ENCODE measurements at regions not wholly inside any gene's neighbourhood (a gene's known extent, or its start where the extent isn't known, plus 50 kb on each side); places are given as distances from the start of the nearest gene placed in this dataset.

DNA sequence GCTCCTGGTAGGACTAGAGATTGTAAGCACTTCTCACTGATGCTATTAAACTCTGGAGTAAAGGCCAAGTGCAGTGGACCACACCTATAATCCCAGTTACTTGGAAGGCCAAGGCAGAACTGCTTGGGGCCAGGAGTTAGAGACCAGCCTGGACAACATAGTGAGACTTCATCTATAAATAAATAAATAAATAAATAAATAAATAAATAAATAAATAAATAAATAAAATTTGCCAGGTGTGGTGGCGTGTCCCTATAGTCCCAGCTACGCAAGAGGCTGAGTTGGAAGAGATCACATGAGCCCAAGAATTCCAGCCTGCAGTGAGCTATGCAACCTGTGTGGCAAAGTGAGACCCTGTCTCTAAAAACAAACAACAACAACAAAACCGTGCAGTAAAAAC is 1475.7 kb downstream of the REEP3 start:
- H3K4me3 ChIP-seq (ENCODE audit: low read depth, low read length), result no peak overlapping the region

GRCh38 chr10:65010845-65011244 is 1489.6 kb downstream of the REEP3 start:
- no peak for TF ChIP-seq CTCF (IDR thresholded peaks at IDR 0.05; ENCODE audit: borderline replicate concordance, insufficient read depth, low read depth, low read length)
- no peak overlapping the region for H3K4me3 ChIP-seq (ENCODE audit: low read depth, low read length)

More for the DNA sequence above, 1475.7 kb downstream of the REEP3 start:
- no peak for TF ChIP-seq CTCF (IDR thresholded peaks at IDR 0.05; ENCODE audit: borderline replicate concordance, insufficient read depth, low read depth, low read length)

GRCh38 chr10:65017523-65017922 is 1496.3 kb downstream of the REEP3 start:
- no peak overlapping the region for H3K4me3 ChIP-seq (ENCODE audit: low read depth, low read length)
- no peak for TF ChIP-seq CTCF (IDR thresholded peaks at IDR 0.05; ENCODE audit: borderline replicate concordance, insufficient read depth, low read depth, low read length)

DNA sequence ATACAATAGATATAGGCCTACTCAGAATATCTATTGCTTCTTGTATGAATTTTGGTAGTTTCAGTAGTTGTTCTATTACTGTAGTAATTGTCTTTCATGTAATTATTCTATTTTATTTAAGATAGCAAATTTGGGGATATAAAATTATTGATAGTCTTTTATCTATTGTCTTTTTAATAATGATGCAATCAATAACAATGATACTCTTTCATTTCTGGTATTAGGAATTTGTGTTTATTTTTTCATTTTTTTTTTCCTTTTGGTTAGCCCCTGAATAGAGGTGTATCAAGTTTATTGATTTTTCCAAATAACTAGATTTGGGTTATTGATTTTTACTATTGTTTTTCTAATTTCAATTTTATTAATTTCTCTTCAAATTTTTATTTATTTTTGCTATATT is 1503.7 kb downstream of the REEP3 start:
- TF ChIP-seq CTCF (IDR thresholded peaks at IDR 0.05; ENCODE audit: borderline replicate concordance, insufficient read depth, low read depth, low read length), result no peak
- H3K4me3 ChIP-seq (ENCODE audit: low read depth, low read length), result no peak overlapping the region

DNA sequence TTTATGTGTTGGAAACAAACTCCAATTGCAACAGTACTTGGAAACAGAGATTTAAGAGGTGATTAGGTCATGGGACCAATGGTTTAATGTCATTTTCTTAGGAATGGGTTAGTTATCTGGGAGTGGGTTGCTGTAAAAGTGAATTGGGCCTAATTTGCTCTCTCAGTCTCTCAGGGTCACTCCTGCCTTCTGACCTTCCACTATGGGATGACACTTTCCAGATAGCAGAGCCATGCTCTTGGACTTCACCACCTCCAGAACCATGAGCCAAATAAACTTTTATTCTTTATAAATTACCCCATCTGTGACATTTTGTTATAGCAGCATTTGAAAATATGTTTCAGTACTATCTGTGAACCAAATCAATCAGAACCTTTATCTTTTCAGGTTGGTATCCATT is 1509.1 kb downstream of the REEP3 start:
- TF ChIP-seq CTCF (IDR thresholded peaks at IDR 0.05; ENCODE audit: borderline replicate concordance, insufficient read depth, low read depth, low read length), result no peak
- no peak overlapping the region for H3K4me3 ChIP-seq (ENCODE audit: low read depth, low read length)

GRCh38 chr10:65032867-65033769 is 1511.9 kb downstream of the REEP3 start:
- TF ChIP-seq CTCF (IDR thresholded peaks at IDR 0.05; ENCODE audit: borderline replicate concordance, insufficient read depth, low read depth, low read length), result no peak
- no peak overlapping the region for H3K4me3 ChIP-seq (ENCODE audit: low read depth, low read length)

DNA sequence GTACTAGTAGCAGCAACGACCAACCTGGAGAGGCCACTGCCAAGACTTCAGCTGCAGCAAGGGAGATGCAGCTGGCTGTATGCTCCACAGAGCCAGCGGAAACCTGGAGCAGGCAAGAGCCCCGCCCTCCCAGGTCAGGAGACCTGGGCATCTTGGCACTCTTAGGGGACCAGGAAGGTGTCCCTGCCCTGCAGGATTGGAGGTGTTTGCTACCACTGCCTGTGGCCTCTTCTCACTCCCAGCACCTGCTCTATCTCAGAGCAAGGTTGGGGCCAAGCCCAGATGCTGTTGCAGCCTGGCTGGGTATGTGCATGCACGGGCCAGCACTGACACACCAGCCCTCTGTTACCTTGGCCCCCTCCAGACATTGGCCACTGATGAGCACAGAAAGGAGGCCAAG is 1512.8 kb downstream of the REEP3 start:
- TF ChIP-seq CTCF (IDR thresholded peaks at IDR 0.05; ENCODE audit: borderline replicate concordance, insufficient read depth, low read depth, low read length), result no peak
- H3K4me3 ChIP-seq (ENCODE audit: low read depth, low read length), result no peak overlapping the region

All from GM12875 (cell line).